ENCODE measurements at regions not wholly inside any gene's neighbourhood (a gene's known extent, or its start where the extent isn't known, plus 50 kb on each side); places are given as distances from the start of the nearest gene placed in this dataset.

GRCh38 chr11:26014456-26015115 is 317.3 kb upstream of the ANO3 start:
- FAIRE-seq (no peak), DNase-seq (ENCODE audit: low read depth in 1 of 2, low spot score in 1 of 2) (no peak), ATAC-seq (no peak)
- POLR2A ChIA-PET: no interaction called here
- Histone ChIP-seq H3K27ac (no peak overlapping the region), H3K4me3 (no peak overlapping the region), H3K4me1 (no peaks in the 10 kb centered on the region), H3K4me2 (no peak overlapping the region), H3K9me3 (no peaks in the 10 kb centered on the region)
- TF ChIP-seq HOXB13 (CRISPR knock-in tag; IDR thresholded peaks at IDR 0.05; ENCODE audit: low read depth): no peak
- TF ChIP-seq NPAS2 (CRISPR knock-in tag; IDR thresholded peaks at IDR 0.05; ENCODE audit: borderline replicate concordance): no peak
- no peak for TF ChIP-seq KDM1A (IDR thresholded peaks at IDR 0.05; ENCODE audit: low read depth)
- no peak for TF ChIP-seq HES2 (IDR thresholded peaks at IDR 0.05)
- no peak for TF ChIP-seq MAFK (IDR thresholded peaks at IDR 0.05; ENCODE audit: partially characterized antibody)
- no peak for TF ChIP-seq FOSB (CRISPR knock-in tag; IDR thresholded peaks at IDR 0.05)
- TF ChIP-seq CBX2 (IDR thresholded peaks at IDR 0.05; ENCODE audit: borderline replicate concordance, low read depth): no peak
- TF ChIP-seq TP53 (CRISPR knock-in tag; IDR thresholded peaks at IDR 0.05): no peak
- TF ChIP-seq PBX3 (IDR thresholded peaks at IDR 0.05): no peak
- no peak for TF ChIP-seq ATOH8 (CRISPR knock-in tag; IDR thresholded peaks at IDR 0.05; ENCODE audit: low read depth)
- TF ChIP-seq HMGXB4 (CRISPR knock-in tag; IDR thresholded peaks at IDR 0.05; ENCODE audit: borderline replicate concordance): no peak
- TF ChIP-seq ZFP36 (IDR thresholded peaks at IDR 0.05; ENCODE audit: borderline replicate concordance, partially characterized antibody): no peak
- no peak for TF ChIP-seq JUN (IDR thresholded peaks at IDR 0.05)
- no peak for TF ChIP-seq SMC3 (IDR thresholded peaks at IDR 0.05)
- TF ChIP-seq CBX8 (IDR thresholded peaks at IDR 0.05): no peak
- no peak for TF ChIP-seq REST (IDR thresholded peaks at IDR 0.05)
- 46% methylated on average over 6 of the region's 6 CpGs for WGBS (ENCODE audit: missing lambda C conversion rate)
- CTCF ChIA-PET: no interaction called here

- ChIA-PET POLR2A (no interaction called here), CTCF (interaction anchor here (0.6 kb wide), 1 partner anchor 999 kb away, joined by 3 read pairs; no protein-coding TSS in a partner anchor)
- Histone ChIP-seq H3K4me2 (no peak overlapping the region), H3K9me3 (no peaks in the 10 kb centered on the region), H3K27ac (no peak overlapping the region), H3K4me3 (no peak overlapping the region), H3K4me1 (no peaks in the 10 kb centered on the region)
- DNase-seq (ENCODE audit: low read depth in 1 of 2, low spot score in 1 of 2) (no peak), FAIRE-seq (no peak), ATAC-seq (no peak)
- 56% methylated on average over 1 of the region's 1 CpG for WGBS (ENCODE audit: missing lambda C conversion rate)
- TF ChIP-seq NPAS2 (CRISPR knock-in tag; IDR thresholded peaks at IDR 0.05; ENCODE audit: borderline replicate concordance) (no peak), PHF8 (IDR thresholded peaks at IDR 0.05; ENCODE audit: borderline replicate concordance, low read depth) (no peak), ZNF302 (CRISPR knock-in tag; IDR thresholded peaks at IDR 0.05) (no peak), JUN (IDR thresholded peaks at IDR 0.05) (no peak), HES2 (IDR thresholded peaks at IDR 0.05) (no peak), FOXS1 (CRISPR knock-in tag; IDR thresholded peaks at IDR 0.05) (no peak), MYC (IDR thresholded peaks at IDR 0.05; ENCODE audit: borderline replicate concordance, low read length) (no peak), POLR2A (IDR thresholded peaks at IDR 0.05; ENCODE audit: low read length) (no peak), FOSB (CRISPR knock-in tag; IDR thresholded peaks at IDR 0.05) (no peak), CHD4 (IDR thresholded peaks at IDR 0.05; ENCODE audit: borderline replicate concordance) (no peak), HOXB5 (CRISPR knock-in tag; IDR thresholded peaks at IDR 0.05) (no peak), RNF2 (IDR thresholded peaks at IDR 0.05; ENCODE audit: borderline replicate concordance, low read depth) (no peak), BHLHE40 (IDR thresholded peaks at IDR 0.05; ENCODE audit: low read depth, low read length) (no peak), CHD2 (IDR thresholded peaks at IDR 0.05; ENCODE audit: low read length, partially characterized antibody) (no peak), TFCP2L1 (CRISPR knock-in tag; IDR thresholded peaks at IDR 0.05) (no peak), RAD21 (conservative IDR thresholded peaks at IDR 0.05 in 1 of 2, IDR thresholded peaks at IDR 0.05 in 1 of 2) (no peak), HOXA7 (CRISPR knock-in tag; IDR thresholded peaks at IDR 0.05) (no peak), ZC3H11A (IDR thresholded peaks at IDR 0.05) (no peak)
Observed at GRCh38 chr11:26017322-26017860, 314.5 kb upstream of the ANO3 start.

All from A549 (cell line).